Mesodermal cell (in vitro differentiated cells): ENCODE measurements at regions not wholly inside any gene's neighbourhood (a gene's known extent, or its start where the extent isn't known, plus 50 kb on each side); places are given as distances from the start of the nearest gene placed in this dataset.
"Not testable (repeated sequence)": the region's sequence is repeated elsewhere in the genome, so short reads cannot be mapped to it uniquely, and the experiment has no call there.

Source experiments
- H3K27ac ChIP-seq: 2 replicates; pipeline ENCODE4 v1.7.0; 2013; ENCODE audit warnings: mild to moderate bottlenecking, low read depth, low read length, moderate library complexity; ENCODE audit not compliant: severe bottlenecking
- H3K36me3 ChIP-seq: 2 replicates; pipeline ENCODE4 v1.7.1; 2013; ENCODE audit warnings: mild to moderate bottlenecking, low read length, moderate library complexity; ENCODE audit not compliant: control insufficient read depth, insufficient read depth
- H3K4me1 ChIP-seq: one replicate; pipeline ENCODE4 v1.7.1; 2013; ENCODE audit warnings: mild to moderate bottlenecking, low read length; ENCODE audit not compliant: insufficient read depth, control insufficient read depth, poor library complexity, severe bottlenecking
- H3K4me3 ChIP-seq: 2 replicates; pipeline ENCODE4 v1.7.0; 2013; ENCODE audit warnings: low read length, control low read depth, mild to moderate bottlenecking; ENCODE audit not compliant: insufficient read depth, poor library complexity, severe bottlenecking; ENCODE audit errors: extremely low read depth
- H3K9me3 ChIP-seq: 2 replicates; pipeline ENCODE4 v1.7.1; 2013; ENCODE audit warnings: mild to moderate bottlenecking, low read length, moderate library complexity; ENCODE audit not compliant: control insufficient read depth
- WGBS, 2 experiments: methylation state at CpG; one replicate each; pipeline ENCODE4 v1.1.5; 2013; ENCODE audit warnings: missing lambda C conversion rate in 2 of 2; ENCODE audit not compliant: insufficient coverage in 2 of 2; 5-methylcytosine and 5-hydroxymethylcytosine counted together

DNA sequence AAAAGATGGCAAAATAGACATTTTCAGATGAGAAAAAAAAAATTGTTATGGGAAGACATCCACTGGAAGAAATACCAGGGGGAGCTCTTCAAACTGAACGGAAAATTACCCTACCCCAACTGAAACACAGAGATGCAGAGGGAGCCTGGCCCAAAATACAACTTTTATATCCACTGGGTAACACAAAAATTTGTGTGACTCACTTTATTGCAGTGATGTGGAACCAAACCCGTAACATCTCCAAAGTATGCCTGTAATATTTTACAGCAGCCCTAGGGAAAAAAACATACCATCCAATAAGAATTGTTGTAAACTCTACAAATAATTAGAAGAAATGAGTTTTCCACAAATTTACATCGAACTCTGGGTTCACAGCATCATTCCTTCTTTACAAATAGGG is 152.6 kb upstream of the KCTD7 start:
- WGBS, 2 experiments = 88% methylated on average over 1 of the region's 3 CpGs; no CpG with 5 or more reads in 1 of the 2 experiments
- not testable (repeated sequence) for H3K36me3 ChIP-seq, H3K4me1 ChIP-seq, H3K9me3 ChIP-seq, H3K4me3 ChIP-seq, H3K27ac ChIP-seq

DNA sequence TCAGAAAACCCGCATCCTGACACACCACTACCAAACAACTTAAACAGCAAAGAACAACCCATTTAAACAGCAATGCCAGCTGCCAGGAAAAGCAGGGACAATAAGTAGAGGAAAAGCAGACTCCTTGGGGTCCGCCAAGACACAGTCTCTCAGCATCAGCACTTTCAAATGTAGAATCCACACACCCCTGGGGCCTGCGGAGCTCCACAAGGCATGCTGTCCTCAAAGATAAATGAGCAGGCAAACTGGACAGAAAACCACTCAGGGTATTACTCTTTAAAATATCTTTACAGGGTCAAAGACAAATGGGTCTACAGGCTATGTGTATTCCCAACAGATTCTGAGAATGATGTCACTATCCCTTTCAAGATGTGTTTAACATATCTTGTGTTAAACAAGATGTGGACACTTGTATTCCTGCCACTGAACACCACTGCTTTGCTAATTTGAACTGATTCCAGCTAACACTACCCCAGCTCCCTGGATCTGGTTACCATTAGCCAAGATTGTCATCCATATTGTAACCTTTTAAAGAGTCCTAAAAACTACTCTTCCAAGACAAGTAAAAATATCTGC is 150.8 kb upstream of the KCTD7 start:
- not testable (repeated sequence) for H3K27ac ChIP-seq, H3K4me1 ChIP-seq, H3K4me3 ChIP-seq, H3K36me3 ChIP-seq, H3K9me3 ChIP-seq
- WGBS, 2 experiments = 100% methylated on average over 1 of the region's 3 CpGs; no CpG with 5 or more reads in 1 of the 2 experiments

- H3K9me3 ChIP-seq, H3K27ac ChIP-seq, H3K4me1 ChIP-seq, H3K4me3 ChIP-seq, H3K36me3 ChIP-seq: not testable (repeated sequence)
- WGBS, 2 experiments = no CpG with 5 or more reads among the region's 1 CpG
Observed at GRCh38 chr7:66481229-66481628, 147.5 kb upstream of the KCTD7 start.

DNA sequence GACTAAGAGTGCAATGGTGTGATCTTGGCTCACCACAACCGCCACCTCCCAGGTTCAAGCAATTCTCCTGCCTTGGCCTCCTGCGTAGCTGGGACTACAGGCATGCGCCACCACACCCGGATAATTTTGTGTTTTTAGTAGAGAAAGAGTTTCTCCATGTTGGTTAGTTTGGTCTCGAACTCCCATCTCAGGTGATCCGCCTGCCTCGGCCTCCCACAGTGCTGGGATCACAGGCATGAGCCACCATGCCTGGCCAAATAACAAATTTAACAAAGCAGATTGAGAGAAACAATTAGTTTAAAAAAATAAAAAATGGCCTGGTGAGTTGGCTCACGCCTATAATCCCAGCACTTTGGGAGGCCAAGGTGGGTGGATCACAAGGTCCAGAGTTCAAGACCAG is 139.6 kb upstream of the KCTD7 start:
- H3K36me3 ChIP-seq, H3K4me3 ChIP-seq, H3K27ac ChIP-seq, H3K9me3 ChIP-seq, H3K4me1 ChIP-seq: not testable (repeated sequence)
- WGBS, 2 experiments = 97 to 100% methylated on average over 3 to 5 of the region's 8 CpGs

- not testable (repeated sequence) for H3K4me1 ChIP-seq, H3K4me3 ChIP-seq, H3K27ac ChIP-seq, H3K9me3 ChIP-seq, H3K36me3 ChIP-seq
- no CpG with 5 or more reads among the region's 2 CpGs for WGBS, 2 experiments
Observed at GRCh38 chr7:66489741-66490140, 138.9 kb upstream of the KCTD7 start.

GRCh38 chr7:66490979-66491378 is 137.7 kb upstream of the KCTD7 start:
- not testable (repeated sequence) for H3K9me3 ChIP-seq, H3K36me3 ChIP-seq, H3K4me1 ChIP-seq, H3K27ac ChIP-seq, H3K4me3 ChIP-seq
- 93 to 100% methylated on average over 2 to 3 of the region's 11 CpGs for WGBS, 2 experiments

- H3K4me1 ChIP-seq, H3K36me3 ChIP-seq, H3K27ac ChIP-seq, H3K9me3 ChIP-seq: not testable (repeated sequence)
- peak overlapping the region; percentile 60 for H3K4me3 ChIP-seq
- 97 to 100% methylated on average over 5 to 6 of the region's 7 CpGs for WGBS, 2 experiments
Observed at GRCh38 chr7:66492405-66492804, 136.3 kb upstream of the KCTD7 start.

DNA sequence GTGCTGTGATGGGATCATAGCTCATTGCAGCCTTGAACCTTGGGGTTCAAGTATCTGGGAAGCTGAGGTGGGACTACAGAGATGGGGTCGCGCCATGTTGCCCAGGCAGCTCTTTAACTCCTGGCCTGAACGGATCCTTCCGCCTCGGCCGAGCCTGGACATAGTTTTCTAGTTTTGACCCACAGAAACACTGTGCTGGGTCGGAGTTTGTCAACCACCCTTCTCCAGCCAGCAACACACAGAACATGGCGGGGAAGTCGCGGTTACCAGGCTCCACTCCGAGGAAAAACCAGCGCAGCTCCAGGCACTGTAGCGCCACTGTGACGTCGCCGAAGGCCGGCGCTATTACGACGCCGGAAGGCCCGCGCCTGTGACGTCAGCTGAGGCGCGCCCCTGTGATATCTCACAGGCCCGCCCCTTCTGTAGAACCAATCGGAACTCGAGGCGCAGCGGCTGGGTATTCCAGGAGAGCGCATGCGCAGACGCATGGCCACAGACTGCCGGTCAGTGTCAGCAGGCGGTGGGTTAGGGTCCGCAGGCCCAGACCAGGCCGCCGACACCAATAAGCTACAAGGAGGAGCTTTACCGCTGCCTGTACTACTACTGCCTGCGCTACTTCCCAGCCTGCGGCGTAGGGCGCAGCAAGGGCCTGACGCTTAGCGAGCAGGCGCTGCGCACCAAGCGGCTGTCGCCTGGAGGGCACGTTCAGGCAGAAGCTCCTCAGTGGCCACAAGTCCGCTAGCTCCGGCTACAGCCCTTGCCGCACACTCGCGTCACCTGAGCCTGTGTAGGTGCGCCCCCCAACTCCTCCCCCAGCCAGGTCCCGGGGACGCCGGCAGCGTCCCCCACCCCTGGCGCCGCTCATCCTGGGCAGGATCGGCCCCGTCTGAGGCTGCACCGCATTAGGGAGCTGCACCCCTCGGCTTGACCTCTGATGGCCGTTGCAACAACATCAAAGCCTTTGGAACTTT is 135.2 kb upstream of the KCTD7 start:
- no peaks in the 10 kb centered on the region for H3K9me3 ChIP-seq
- peak overlapping the region; percentile 95 for H3K27ac ChIP-seq
- 1 to 2% methylated on average over 57 to 60 of the region's 68 CpGs for WGBS, 2 experiments

GRCh38 chr7:66497346-66497745 is 131.3 kb upstream of the KCTD7 start:
- Histone ChIP-seq H3K9me3 (no peaks in the 10 kb centered on the region), H3K4me3 (no peak overlapping the region)
- 91 to 96% methylated on average over 4 to 5 of the region's 5 CpGs for WGBS, 2 experiments

More for the DNA sequence above, 135.2 kb upstream of the KCTD7 start:
- Histone ChIP-seq H3K4me3 (peak overlapping the region; percentile 60), H3K4me1 (peaks cover 5% of the 10 kb centered on the region), H3K36me3 (no peaks in the 10 kb centered on the region)

DNA sequence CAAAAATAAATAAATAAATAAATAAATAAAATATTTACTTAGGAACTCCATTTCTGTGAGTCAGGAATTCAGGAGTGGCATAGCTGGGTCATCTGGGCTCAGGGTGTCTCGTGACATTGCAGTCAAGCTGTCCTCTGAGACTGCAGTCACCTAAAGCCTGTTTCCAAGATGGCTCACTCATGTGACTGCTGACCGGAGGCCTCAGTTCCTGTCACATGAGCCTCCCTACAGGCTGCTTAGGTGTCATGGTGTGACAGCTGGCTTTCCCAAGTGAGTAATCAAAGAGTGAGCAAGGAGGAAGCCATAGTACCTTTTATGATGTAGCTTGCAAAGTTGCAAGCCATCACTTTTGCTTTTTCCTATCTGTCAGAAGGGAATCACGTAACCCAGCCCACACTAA is 128.6 kb upstream of the KCTD7 start:
- 90 to 100% methylated on average over 1 of the region's 3 CpGs for WGBS, 2 experiments
- Histone ChIP-seq H3K36me3 (no peaks in the 10 kb centered on the region), H3K27ac (no peak overlapping the region), H3K4me1 (no peaks in the 10 kb centered on the region), H3K4me3 (no peak overlapping the region), H3K9me3 (no peaks in the 10 kb centered on the region)

More at GRCh38 chr7:66497346-66497745, 131.3 kb upstream of the KCTD7 start:
- H3K27ac ChIP-seq = no peak overlapping the region
- no peaks in the 10 kb centered on the region for H3K4me1 ChIP-seq
- H3K36me3 ChIP-seq = no peaks in the 10 kb centered on the region
